Lower lobe of right lung (tissue), 2 donors: ENCODE measurements at regions not wholly inside any gene's neighbourhood (a gene's known extent, or its start where the extent isn't known, plus 50 kb on each side); places are given as distances from the start of the nearest gene placed in this dataset.

ENCODE experiments used
- ATAC-seq, 2 donors: fragments of 200-7000 bp; cut with Tn5 transposase; one replicate each; pipeline ENCODE4 v1.9.1; 2020 to 2022; ENCODE audit warnings: mild to moderate bottlenecking in 2 of 2, moderate library complexity in 2 of 2
- DNase-seq: peaks from one replicate; pipeline ENCODE4 v3.0.0-alpha.2; 2020
- H3K27ac ChIP-seq: fragments of 200-600 bp; one replicate; pipeline ENCODE4 v1.8.0; 2022
- H3K27me3 ChIP-seq: fragments of 200-600 bp; one replicate; pipeline ENCODE4 v1.8.0; 2022; ENCODE audit warnings: low read depth
- H3K36me3 ChIP-seq: fragments of 200-600 bp; one replicate; pipeline ENCODE4 v1.8.0; 2022; ENCODE audit warnings: mild to moderate bottlenecking
- H3K4me1 ChIP-seq: fragments of 200-600 bp; one replicate; pipeline ENCODE4 v1.8.0; 2022
- H3K4me3 ChIP-seq: fragments of 200-600 bp; one replicate; pipeline ENCODE4 v1.8.0; 2022; ENCODE audit warnings: mild to moderate bottlenecking
- H3K9me3 ChIP-seq: fragments of 200-600 bp; one replicate; pipeline ENCODE4 v1.8.0; 2022
- CTCF ChIP-seq: fragments of 200-600 bp; IDR thresholded peaks from one replicate; pipeline ENCODE4 v1.8.0; 2022; ENCODE audit warnings: antibody characterized with exemption, mild to moderate bottlenecking
- intact Hi-C: fragments of 100-400 bp; cut with DNase I; formaldehyde crosslinking; loops from one replicate; pipeline ENCODE4 v1.11.0; 2022
- donor health status: DM: no; HTN: yes; CAD: no; lungs with severe emphysema.

- ATAC-seq, result no peak
- TF ChIP-seq CTCF, result no peak
- Histone ChIP-seq H3K27ac (no peak overlapping the region), H3K36me3 (no peaks in the 10 kb centered on the region), H3K4me3 (no peak overlapping the region), H3K9me3 (no peaks in the 10 kb centered on the region), H3K4me1 (peaks cover 25% of the 10 kb centered on the region), H3K27me3 (no peaks in the 10 kb centered on the region)
- DNase-seq, result no peak
- intact Hi-C loops, result no loop called here
Observed at GRCh38 chr5:67310169-67310568, 113.6 kb upstream of the CD180 start.

- Histone ChIP-seq H3K9me3 (no peaks in the 10 kb centered on the region), H3K4me3 (no peak overlapping the region), H3K36me3 (no peaks in the 10 kb centered on the region), H3K27me3 (no peaks in the 10 kb centered on the region), H3K27ac (no peak overlapping the region), H3K4me1 (peaks cover 28% of the 10 kb centered on the region)
- TF ChIP-seq CTCF, result no peak
- intact Hi-C loops, result no loop called here
- no peak for DNase-seq
- ATAC-seq, result no peak
Observed at GRCh38 chr5:67308988-67309688, 112.5 kb upstream of the CD180 start.

- TF ChIP-seq CTCF, result no peak
Observed at GRCh38 chr5:67306965-67307607, 110.5 kb upstream of the CD180 start.

GRCh38 chr5:67305913-67306710, 109.5 kb upstream of the CD180 start:
- no peak overlapping the region for H3K4me3 ChIP-seq
- DNase-seq (no peak), ATAC-seq (peak in 1 of 2 donors; percentile 23)
- intact Hi-C loops, result no loop called here
- peaks cover 53% of the 10 kb centered on the region for H3K4me1 ChIP-seq
- H3K27ac ChIP-seq, result peak overlapping the region; percentile 55
- H3K36me3 ChIP-seq, result no peaks in the 10 kb centered on the region
- H3K9me3 ChIP-seq, result no peaks in the 10 kb centered on the region
- H3K27me3 ChIP-seq, result no peaks in the 10 kb centered on the region
- no peak for TF ChIP-seq CTCF

More at GRCh38 chr5:67306965-67307607, 110.5 kb upstream of the CD180 start:
- ATAC-seq (no peak), DNase-seq (no peak)
- no peaks in the 10 kb centered on the region for H3K36me3 ChIP-seq
- no peaks in the 10 kb centered on the region for H3K9me3 ChIP-seq
- H3K27ac ChIP-seq, result no peak overlapping the region
- no peak overlapping the region for H3K4me3 ChIP-seq
- intact Hi-C loops, result no loop called here
- no peaks in the 10 kb centered on the region for H3K27me3 ChIP-seq
- peaks cover 44% of the 10 kb centered on the region for H3K4me1 ChIP-seq

- no peak for DNase-seq
- H3K9me3 ChIP-seq, result no peaks in the 10 kb centered on the region
- no peaks in the 10 kb centered on the region for H3K36me3 ChIP-seq
- ATAC-seq, result no peak
- no peak for TF ChIP-seq CTCF
- H3K27me3 ChIP-seq, result no peaks in the 10 kb centered on the region
- peak overlapping the region; percentile 55 for H3K27ac ChIP-seq
- H3K4me1 ChIP-seq, result peaks cover 60% of the 10 kb centered on the region
- intact Hi-C loops, result no loop called here
- H3K4me3 ChIP-seq, result no peak overlapping the region
Observed at GRCh38 chr5:67305401-67305800, 108.8 kb upstream of the CD180 start.
